Stomach smooth muscle (tissue), 2 donors: ENCODE measurements at regions not wholly inside any gene's neighbourhood (a gene's known extent, or its start where the extent isn't known, plus 50 kb on each side); places are given as distances from the start of the nearest gene placed in this dataset.

Experiments
- H3K27ac ChIP-seq: one replicate; pipeline ENCODE4 v1.7.0; 2013; ENCODE audit warnings: mild to moderate bottlenecking, low read length, inconsistent platforms
- H3K27me3 ChIP-seq, 2 donors: one replicate each; pipeline ENCODE4 v1.7.0; 2013; ENCODE audit warnings: low read length in 2 of 2; ENCODE audit not compliant: insufficient read depth in 2 of 2, control insufficient read depth in 1 of 2
- H3K36me3 ChIP-seq, 2 donors: one replicate each; pipeline ENCODE4 v1.7.0; 2013; ENCODE audit warnings: low read length in 2 of 2; ENCODE audit not compliant: control insufficient read depth in 2 of 2, insufficient read depth in 2 of 2
- H3K4me1 ChIP-seq: one replicate; pipeline ENCODE4 v1.7.0; 2013; ENCODE audit warnings: low read length; ENCODE audit not compliant: control insufficient read depth, insufficient read depth
- H3K4me3 ChIP-seq, 2 donors: one replicate each; pipeline ENCODE4 v1.7.0; 2013; ENCODE audit warnings: low read length in 2 of 2
- H3K9ac ChIP-seq, 2 donors: one replicate each; pipeline ENCODE4 v1.7.0; 2013; ENCODE audit warnings: low read length in 2 of 2, mild to moderate bottlenecking in 1 of 2
- H3K9me3 ChIP-seq, 2 donors: one replicate each; pipeline ENCODE4 v1.7.0; 2013; ENCODE audit warnings: low read length in 2 of 2; ENCODE audit not compliant: control insufficient read depth in 2 of 2
- donor health status: healthy.
- donor health status: Pancreatic carcinoma.

DNA sequence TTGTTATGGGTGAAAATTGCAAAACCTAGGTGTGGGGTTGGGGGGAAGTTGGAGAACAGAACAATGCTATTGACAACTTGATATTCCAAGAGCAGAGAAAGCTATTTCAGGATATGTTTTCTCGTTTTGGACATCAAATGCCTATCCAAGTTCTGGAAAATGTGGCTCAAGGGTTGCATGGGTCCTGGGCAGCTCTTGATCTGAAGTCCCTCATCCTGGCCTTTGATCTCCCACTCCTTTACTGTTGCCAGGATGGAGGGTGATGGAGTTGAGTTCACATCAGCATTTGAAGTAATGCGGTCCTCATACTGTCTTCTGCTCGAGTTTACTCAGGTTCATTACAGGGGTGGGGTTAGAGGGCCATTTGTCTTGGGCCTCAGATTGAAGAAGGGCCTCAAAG, 76.9 kb upstream of the RPS23 start:
- Histone ChIP-seq H3K27ac (no peak overlapping the region), H3K9ac (no peak overlapping the region), H3K4me1 (peaks cover 6% of the 10 kb centered on the region)

DNA sequence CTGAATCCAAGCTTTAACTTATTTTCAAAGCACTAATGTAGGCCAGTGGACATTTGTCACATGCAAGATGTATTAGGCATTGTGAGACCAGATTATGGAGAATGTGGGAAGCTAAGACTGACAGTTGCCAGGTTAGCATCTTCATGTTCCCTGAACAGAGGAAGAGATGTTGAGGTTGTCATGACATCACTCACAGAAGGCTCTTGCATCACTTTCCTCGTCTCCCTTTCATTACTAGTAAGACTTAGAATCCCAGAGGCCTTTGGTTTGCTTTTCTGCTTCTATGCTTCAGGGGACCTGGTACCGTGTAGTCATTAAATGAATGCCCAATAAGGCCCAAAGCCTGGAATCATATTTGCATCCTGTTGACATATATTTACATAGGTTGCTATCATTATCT, 76.4 kb upstream of the RPS23 start:
- Histone ChIP-seq H3K27ac (no peak overlapping the region), H3K4me1 (peaks cover 6% of the 10 kb centered on the region), H3K9me3 (no peaks in the 10 kb centered on the region), H3K4me3 (no peak overlapping the region), H3K9ac (no peak overlapping the region), H3K36me3 (no peaks in the 10 kb centered on the region), H3K27me3 (no peaks in the 10 kb centered on the region)

More for the DNA sequence above, 76.9 kb upstream of the RPS23 start:
- Histone ChIP-seq H3K36me3 (no peaks in the 10 kb centered on the region), H3K9me3 (no peaks in the 10 kb centered on the region), H3K4me3 (no peak overlapping the region), H3K27me3 (no peaks in the 10 kb centered on the region)

DNA sequence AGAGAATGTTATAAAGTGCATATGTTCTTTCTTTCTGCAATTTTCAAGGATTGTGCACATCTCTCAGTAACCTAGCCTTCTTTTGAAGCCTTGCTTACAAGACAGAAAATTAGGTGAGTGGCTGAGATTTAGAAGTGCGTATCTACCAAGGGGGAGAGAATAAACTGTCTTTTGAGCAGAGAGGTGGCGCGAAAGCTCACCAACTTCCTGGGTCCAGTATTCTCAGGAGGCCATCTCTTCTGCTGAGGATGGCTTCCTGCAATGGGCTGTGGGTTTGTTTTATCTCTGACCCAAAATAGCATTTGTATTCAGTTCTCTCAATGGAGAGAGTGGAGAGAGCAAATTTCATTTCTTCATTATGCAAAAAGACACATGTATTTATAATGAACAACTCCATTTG, 75.4 kb upstream of the RPS23 start:
- H3K4me3 ChIP-seq, result no peak overlapping the region
- H3K36me3 ChIP-seq, result no peaks in the 10 kb centered on the region
- H3K27me3 ChIP-seq, result no peaks in the 10 kb centered on the region
- no peaks in the 10 kb centered on the region for H3K9me3 ChIP-seq
- H3K27ac ChIP-seq, result no peak overlapping the region
- no peak overlapping the region for H3K9ac ChIP-seq
- H3K4me1 ChIP-seq, result peaks cover 6% of the 10 kb centered on the region

DNA sequence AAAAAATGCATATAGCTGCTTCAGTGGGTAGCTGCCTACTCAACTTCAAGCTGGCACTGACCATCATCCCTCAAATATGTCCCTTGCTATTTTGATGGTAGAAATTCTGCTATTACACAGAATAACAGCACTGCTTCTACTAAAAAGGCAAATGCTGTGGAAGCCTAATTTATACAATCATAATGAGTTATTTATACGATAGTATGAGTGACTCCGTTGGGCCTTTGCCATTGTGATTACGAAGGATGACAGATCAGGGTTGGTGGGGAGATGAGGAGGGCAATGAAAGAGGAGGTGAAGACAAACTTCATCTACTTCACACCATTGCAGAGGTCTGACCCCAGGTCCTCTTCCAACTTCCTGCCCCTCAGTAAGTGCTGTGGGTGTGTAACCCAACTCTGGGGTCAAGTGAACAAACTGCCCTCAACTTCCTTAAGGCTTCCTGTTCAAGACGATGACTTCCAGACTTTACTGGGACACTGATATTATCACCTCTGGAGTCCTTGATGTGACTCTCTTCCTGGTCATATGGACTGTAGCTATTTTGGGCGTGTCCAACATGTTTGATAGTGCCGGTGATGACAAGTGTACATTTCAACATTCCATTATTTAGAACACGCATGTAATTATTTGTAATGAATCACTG, 74.1 kb upstream of the RPS23 start:
- Histone ChIP-seq H3K27me3 (no peaks in the 10 kb centered on the region), H3K9me3 (no peaks in the 10 kb centered on the region), H3K4me3 (no peak overlapping the region), H3K4me1 (peaks cover 11% of the 10 kb centered on the region), H3K27ac (no peak overlapping the region), H3K9ac (no peak overlapping the region), H3K36me3 (no peaks in the 10 kb centered on the region)

DNA sequence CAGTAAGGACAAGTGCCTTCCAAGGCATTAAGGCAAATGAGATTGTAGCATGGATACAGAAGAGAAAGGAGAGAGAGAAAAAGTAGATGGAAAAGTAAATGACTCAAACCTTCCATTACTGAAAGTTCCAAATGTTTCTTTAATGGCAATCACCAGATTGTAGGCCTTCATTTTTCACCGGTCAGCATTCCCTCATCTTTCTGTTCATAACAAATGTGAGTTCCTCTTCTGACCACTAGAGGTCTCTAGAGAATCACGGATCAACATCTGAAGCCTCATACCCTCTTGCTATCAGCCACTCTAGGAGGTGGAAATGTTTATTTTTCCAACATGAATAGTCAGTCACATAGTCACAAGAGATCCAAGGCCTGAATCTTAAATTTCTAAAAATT, 73.6 kb upstream of the RPS23 start:
- Histone ChIP-seq H3K4me1 (peaks cover 13% of the 10 kb centered on the region), H3K27ac (no peak overlapping the region), H3K9ac (no peak overlapping the region), H3K4me3 (no peak overlapping the region), H3K9me3 (no peaks in the 10 kb centered on the region), H3K36me3 (no peaks in the 10 kb centered on the region), H3K27me3 (no peaks in the 10 kb centered on the region)

DNA sequence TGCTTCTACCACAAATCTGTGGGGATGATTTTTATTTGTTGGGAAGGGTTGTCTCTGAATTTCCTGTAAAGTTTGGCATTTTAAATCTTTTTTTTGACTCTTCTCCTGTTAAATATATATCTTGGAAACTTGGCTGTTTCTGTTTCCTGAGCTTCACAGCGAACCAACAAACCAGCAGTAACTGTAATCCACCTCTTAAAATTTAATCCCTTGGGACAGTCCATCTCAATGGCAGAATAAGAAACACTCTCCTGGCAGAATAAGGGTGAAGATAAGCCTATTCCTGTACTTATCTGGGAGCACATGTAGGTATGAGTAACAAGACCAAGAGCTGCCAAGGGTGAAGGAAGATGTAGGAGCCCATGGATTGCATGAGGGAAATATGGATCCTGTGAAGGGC, 73.1 kb upstream of the RPS23 start:
- no peak overlapping the region for H3K4me3 ChIP-seq
- H3K36me3 ChIP-seq, result no peaks in the 10 kb centered on the region
- H3K27ac ChIP-seq, result no peak overlapping the region
- H3K9ac ChIP-seq, result no peak overlapping the region
- peaks cover 16% of the 10 kb centered on the region for H3K4me1 ChIP-seq
- no peaks in the 10 kb centered on the region for H3K27me3 ChIP-seq
- H3K9me3 ChIP-seq, result no peaks in the 10 kb centered on the region

DNA sequence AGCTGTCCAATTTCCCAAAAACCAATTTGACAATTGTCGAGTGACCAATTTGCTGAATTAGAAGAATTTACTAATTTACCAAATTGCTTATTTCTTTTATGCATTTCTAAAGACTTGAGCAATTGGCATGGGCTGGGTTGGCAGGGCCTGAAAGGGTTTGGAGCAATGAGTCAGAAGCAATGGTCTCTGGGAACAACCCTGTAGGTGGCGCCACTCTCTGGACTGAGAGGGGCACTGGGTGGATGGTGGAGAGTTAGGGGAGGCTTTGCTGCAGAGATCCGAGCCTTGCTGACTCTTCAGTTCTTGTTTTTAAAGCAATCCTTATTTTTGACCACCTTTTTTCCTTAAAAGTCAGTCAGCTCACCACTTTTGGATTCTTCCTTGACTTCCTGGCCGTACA, 71.5 kb upstream of the RPS23 start:
- Histone ChIP-seq H3K9me3 (no peaks in the 10 kb centered on the region), H3K4me1 (peaks cover 17% of the 10 kb centered on the region), H3K27ac (no peak overlapping the region), H3K36me3 (no peaks in the 10 kb centered on the region), H3K9ac (no peak overlapping the region), H3K4me3 (no peak overlapping the region), H3K27me3 (no peaks in the 10 kb centered on the region)

DNA sequence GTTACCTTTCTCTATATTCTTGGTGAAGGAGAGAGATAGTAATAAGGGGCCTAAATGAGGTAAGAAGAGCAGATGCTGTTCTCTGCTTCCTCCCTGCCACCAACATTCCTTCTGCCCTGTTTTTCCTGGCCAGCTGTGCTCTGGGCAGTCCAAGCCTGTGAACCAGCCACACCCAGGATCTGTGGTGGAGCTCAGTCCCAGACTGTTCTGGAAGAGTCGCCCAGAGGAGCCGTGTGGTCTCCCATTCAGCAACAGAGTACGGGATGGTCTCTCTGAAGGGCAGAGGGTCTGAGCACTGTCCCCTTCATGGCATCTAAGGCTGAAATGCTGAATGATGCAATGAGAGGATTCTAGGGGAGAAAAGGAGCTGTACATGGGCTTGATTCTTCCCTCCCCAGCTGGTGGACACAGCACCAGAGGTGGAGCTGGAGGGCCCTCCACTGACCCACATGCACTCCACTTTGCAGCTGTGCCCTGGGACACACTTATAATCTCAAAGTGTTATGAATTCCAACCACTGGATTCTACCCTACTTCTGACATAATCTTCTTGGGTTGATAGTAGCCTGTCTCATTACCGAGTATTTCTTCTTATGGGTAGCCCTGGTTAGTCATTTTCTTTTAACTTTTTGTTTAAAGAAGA, 70.8 kb upstream of the RPS23 start:
- Histone ChIP-seq H3K9me3 (no peaks in the 10 kb centered on the region), H3K27ac (peak overlapping the region; percentile 24), H3K36me3 (no peaks in the 10 kb centered on the region), H3K4me1 (peaks cover 17% of the 10 kb centered on the region), H3K27me3 (no peaks in the 10 kb centered on the region), H3K9ac (no peak overlapping the region), H3K4me3 (no peak overlapping the region)

DNA sequence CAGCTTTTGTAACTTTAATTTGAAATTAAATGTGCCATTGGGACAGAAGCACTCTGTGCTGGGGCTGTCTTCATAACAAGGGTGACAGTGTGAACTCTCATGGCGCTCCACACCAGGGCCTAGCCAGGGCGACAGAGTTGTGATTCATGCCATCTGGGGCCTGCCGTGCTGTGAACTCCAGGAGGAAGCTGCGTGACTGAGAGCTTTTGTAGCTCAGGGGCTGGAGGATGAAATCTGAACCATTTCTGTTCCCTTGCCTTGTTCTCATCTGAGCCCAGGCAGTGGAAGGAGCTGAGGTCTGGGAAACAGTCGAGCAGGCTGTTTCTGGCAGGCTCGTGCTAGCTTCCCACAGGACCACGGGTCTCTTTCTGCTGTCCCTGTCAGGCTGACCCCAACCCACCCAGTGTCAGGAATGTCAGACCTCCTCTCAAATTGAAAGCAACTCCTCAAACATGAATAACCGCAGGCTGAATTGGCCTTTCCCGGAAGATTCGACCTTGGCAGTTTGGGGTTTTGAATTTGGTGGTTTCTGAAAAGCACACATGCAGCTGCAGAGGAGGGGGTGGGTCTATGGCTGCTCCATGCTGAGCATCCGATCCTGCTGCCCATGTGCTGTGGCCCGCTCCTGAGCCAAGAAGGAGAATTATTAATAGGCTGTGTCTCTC, 69.2 kb upstream of the RPS23 start:
- Histone ChIP-seq H3K4me1 (peaks cover 17% of the 10 kb centered on the region), H3K9me3 (no peaks in the 10 kb centered on the region), H3K27ac (peak overlapping the region; percentile 37), H3K9ac (no peak overlapping the region), H3K36me3 (no peaks in the 10 kb centered on the region), H3K4me3 (no peak overlapping the region), H3K27me3 (no peaks in the 10 kb centered on the region)

DNA sequence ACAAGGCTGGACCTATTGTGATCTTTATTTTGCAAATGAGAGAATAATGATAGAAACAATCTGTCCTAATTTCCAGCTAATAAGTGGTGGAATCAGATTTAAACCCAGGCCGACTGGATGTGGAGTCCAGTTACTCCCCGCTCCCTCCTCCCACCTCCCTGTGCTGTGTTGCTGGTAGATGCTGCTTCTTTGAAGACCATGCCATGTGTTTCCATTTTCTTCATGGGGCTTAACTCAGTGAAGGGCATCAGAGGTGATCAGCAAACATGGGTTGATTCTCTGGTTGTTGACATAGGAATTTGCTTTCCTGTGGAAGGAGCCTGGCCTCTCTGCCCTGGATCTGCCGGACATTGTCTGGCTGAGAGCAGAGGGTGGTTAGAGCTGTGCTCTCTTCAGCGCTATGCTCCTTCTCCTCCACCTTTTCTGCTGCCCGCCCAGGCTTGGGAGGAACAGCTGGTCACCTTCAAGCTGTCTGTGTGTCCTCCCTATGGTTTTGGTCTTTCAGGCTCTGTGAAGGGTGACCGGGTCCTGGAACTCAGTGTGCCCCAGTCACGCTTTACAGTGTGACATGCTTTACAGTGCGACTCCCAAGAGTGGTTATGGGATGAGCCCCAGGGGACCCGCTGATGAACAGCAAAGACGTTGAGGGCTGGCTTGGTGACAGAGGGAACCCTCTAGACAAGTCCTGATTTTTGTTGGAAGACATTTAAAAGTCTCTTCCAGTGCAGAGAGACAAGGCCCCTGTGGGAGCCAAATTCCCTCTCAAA, 68.4 kb upstream of the RPS23 start:
- Histone ChIP-seq H3K27ac (peak overlapping the region; percentile 37), H3K4me3 (no peak overlapping the region), H3K4me1 (peaks cover 17% of the 10 kb centered on the region), H3K9me3 (no peaks in the 10 kb centered on the region), H3K36me3 (no peaks in the 10 kb centered on the region), H3K27me3 (no peaks in the 10 kb centered on the region), H3K9ac (no peak overlapping the region)
